K562 (cell line): ENCODE measurements at regions not wholly inside any gene's neighbourhood (a gene's known extent, or its start where the extent isn't known, plus 50 kb on each side); places are given as distances from the start of the nearest gene placed in this dataset.

Experiments used
- ELF4 ChIP-seq: fragments of 450-650 bp; formaldehyde crosslinking; IDR thresholded peaks from 2 replicates; pipeline ENCODE4 v1.4.0; 2022; ENCODE audit warnings: missing genetic modification characterization
- GTF3C2 ChIP-seq: IDR thresholded peaks from 3 replicates; pipeline ENCODE4 v1.6.1; 2011; ENCODE audit warnings: borderline replicate concordance, mild to moderate bottlenecking, moderate library complexity; ENCODE audit not compliant: insufficient read length; ENCODE audit errors: extremely low read depth
- HMG20A ChIP-seq: fragments of 450-650 bp; formaldehyde crosslinking; conservative IDR thresholded peaks from 2 replicates; pipeline ENCODE4 v1.4.0; 2020; ENCODE audit warnings: mild to moderate bottlenecking, mixed read lengths
- HNRNPLL ChIP-seq: fragments of 200-400 bp; formaldehyde crosslinking; IDR thresholded peaks from 2 replicates; pipeline ENCODE4 v1.6.1; 2017; ENCODE audit warnings: low read length, low read depth, mild to moderate bottlenecking; ENCODE audit not compliant: poor library complexity, severe bottlenecking
- NKRF ChIP-seq: fragments of 450-650 bp; IDR thresholded peaks from 2 replicates; pipeline ENCODE4 v1.6.1; 2016; ENCODE audit warnings: borderline replicate concordance
- XRCC4 ChIP-seq: IDR thresholded peaks from one replicate; pipeline ENCODE4 v1.6.1; 2011; ENCODE audit not compliant: insufficient read depth, insufficient read length; ENCODE audit errors: extremely low read depth
- ZNF280B ChIP-seq: fragments of 250-450 bp; sonication (Bioruptor Pico); IDR thresholded peaks from 2 replicates; pipeline ENCODE4 v1.5.1; 2021; ENCODE audit warnings: mild to moderate bottlenecking
- ZNF512 ChIP-seq: IDR thresholded peaks from 2 replicates; pipeline ENCODE4 v1.6.1; 2016; ENCODE audit warnings: missing genetic modification characterization, missing compliant biosample characterization
- ZZZ3 ChIP-seq: fragments of 450-650 bp; IDR thresholded peaks from 2 replicates; pipeline ENCODE4 v1.6.1; 2016; ENCODE audit warnings: antibody characterized with exemption, mild to moderate bottlenecking, moderate library complexity
- TF ChIP-seq, protein P1 (sequence below): fragments of 450-650 bp; formaldehyde crosslinking; IDR thresholded peaks from 2 replicates; pipeline ENCODE4 v1.4.0; 2022; ENCODE audit warnings: missing genetic modification characterization

GRCh38 chr6:152811785-152812184 lies 61.2 kb downstream of the VIP start (continued):
- TF ChIP-seq NKRF = 0 out of 2 replicates have a peak, but pooled peaks have one; percentile 46
- no peak for TF ChIP-seq ZZZ3
- TF ChIP-seq, protein P1, sequence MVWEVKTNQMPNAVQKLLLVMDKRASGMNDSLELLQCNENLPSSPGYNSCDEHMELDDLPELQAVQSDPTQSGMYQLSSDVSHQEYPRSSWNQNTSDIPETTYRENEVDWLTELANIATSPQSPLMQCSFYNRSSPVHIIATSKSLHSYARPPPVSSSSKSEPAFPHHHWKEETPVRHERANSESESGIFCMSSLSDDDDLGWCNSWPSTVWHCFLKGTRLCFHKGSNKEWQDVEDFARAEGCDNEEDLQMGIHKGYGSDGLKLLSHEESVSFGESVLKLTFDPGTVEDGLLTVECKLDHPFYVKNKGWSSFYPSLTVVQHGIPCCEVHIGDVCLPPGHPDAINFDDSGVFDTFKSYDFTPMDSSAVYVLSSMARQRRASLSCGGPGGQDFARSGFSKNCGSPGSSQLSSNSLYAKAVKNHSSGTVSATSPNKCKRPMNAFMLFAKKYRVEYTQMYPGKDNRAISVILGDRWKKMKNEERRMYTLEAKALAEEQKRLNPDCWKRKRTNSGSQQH (CRISPR knock-in tag) = peak; percentile 91
- TF ChIP-seq ZNF512 (tag) = peak; percentile 88
- no peak for TF ChIP-seq XRCC4
- TF ChIP-seq HNRNPLL = no peak
- TF ChIP-seq ZNF280B (CRISPR knock-in tag) = no peak
- no peak for TF ChIP-seq GTF3C2
- TF ChIP-seq HMG20A (CRISPR knock-in tag) = no peak
- TF ChIP-seq ELF4 (CRISPR knock-in tag) = peak; percentile 73; the same call in 1 of the 2 replicates
- TF ChIP-seq, all 486 proteins: peak for 12
